ENCODE measurements at regions not wholly inside any gene's neighbourhood (a gene's known extent, or its start where the extent isn't known, plus 50 kb on each side); places are given as distances from the start of the nearest gene placed in this dataset.
"Not testable (repeated sequence)": the region's sequence is repeated elsewhere in the genome, so short reads cannot be mapped to it uniquely, and the experiment has no call there.

DNA sequence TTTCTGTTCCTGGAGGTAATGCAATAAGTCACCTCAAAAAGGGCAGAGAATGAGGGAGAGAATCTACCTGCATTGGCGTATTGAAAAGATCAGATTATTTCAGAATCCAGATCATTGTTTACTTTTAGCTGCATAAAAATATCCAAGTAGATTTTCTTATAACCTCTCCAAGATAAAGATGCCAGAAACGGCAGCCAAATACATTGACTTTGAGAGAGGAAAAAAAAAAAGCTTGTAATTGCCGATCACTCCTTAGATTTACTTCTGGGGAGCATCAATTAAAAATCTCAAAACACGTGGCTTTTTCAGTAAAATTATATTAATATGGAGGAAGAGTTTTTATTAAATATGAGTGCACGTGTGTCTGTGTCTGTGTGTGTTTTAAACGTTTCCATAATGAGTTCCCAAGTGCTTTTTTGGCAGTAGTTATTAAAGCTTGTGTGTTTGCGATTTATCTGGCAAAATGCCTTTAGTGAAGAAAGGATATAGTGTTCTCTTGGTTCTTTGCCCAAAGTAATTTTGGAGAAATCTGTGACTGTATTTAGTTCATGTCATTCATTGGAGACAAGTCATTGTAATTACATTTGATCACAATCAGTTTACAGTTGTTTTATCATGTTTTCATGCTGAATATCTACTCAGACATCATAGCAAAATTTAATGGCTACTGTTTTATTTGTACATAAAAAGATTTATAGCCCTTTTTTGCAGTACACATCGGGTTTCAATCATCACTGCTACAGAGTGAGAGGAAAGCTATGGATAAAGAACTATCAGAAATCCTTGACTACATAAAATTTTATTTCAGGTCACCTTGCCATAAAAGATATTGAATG, 176.1 kb downstream of the TM9SF2 start:
- Histone ChIP-seq H3K27ac (ENCODE audit: low read depth in 2 of 2, low read length in 1 of 2) (no peak overlapping the region), H3K4me1 (ENCODE audit: control insufficient read depth in 2 of 2, insufficient read depth in 2 of 2, low read length in 1 of 2) (no peaks in the 10 kb centered on the region), H3K27me3 (ENCODE audit: control insufficient read depth in 1 of 2, insufficient read depth in 2 of 2, low read length in 2 of 2) (no peaks in the 10 kb centered on the region), H3K4me3 (ENCODE audit: low read depth in 1 of 2, low read length in 2 of 2) (no peak overlapping the region), H3K36me3 (ENCODE audit: control insufficient read depth in 2 of 2, insufficient read depth in 2 of 2, low read length in 1 of 2) (no peaks in the 10 kb centered on the region), H3K9me3 (ENCODE audit: control insufficient read depth in 2 of 2, insufficient read depth in 1 of 2, low read depth in 1 of 2, low read length in 1 of 2) (no peaks in the 10 kb centered on the region)
- 24 to 28% methylated on average over 8 of the region's 8 CpGs for WGBS, 2 donors

DNA sequence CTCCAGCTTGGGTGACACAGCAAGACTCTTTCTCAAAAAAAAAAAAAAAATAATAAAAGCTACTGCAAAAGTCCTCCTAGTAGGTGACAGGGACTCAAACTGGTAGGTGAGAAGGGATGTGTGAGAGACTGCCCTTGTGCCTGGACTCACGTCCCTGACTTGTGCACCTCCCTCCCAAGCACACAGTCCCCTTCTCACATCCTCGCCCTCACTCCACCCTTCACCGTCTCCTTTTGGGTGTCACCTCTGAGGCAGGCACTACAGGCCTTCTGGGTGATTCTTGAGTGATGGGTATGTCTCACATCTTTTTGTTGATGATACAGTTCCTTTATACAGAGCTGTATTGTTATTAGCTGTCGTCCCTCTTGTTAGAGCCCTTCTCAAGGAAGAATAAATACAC, 170.5 kb downstream of the TM9SF2 start:
- Histone ChIP-seq H3K9me3 (ENCODE audit: control insufficient read depth in 2 of 2, insufficient read depth in 1 of 2, low read depth in 1 of 2, low read length in 1 of 2) (no peaks in the 10 kb centered on the region), H3K27me3 (ENCODE audit: control insufficient read depth in 1 of 2, insufficient read depth in 2 of 2, low read length in 2 of 2) (no peaks in the 10 kb centered on the region), H3K4me1 (ENCODE audit: control insufficient read depth in 2 of 2, insufficient read depth in 2 of 2, low read length in 1 of 2) (no peaks in the 10 kb centered on the region), H3K4me3 (ENCODE audit: low read depth in 1 of 2, low read length in 2 of 2) (no peak overlapping the region), H3K36me3 (ENCODE audit: control insufficient read depth in 2 of 2, insufficient read depth in 2 of 2, low read length in 1 of 2) (no peaks in the 10 kb centered on the region), H3K27ac (ENCODE audit: low read depth in 2 of 2, low read length in 1 of 2) (no peak overlapping the region)
- 94 to 95% methylated on average over 4 of the region's 4 CpGs for WGBS, 2 donors

DNA sequence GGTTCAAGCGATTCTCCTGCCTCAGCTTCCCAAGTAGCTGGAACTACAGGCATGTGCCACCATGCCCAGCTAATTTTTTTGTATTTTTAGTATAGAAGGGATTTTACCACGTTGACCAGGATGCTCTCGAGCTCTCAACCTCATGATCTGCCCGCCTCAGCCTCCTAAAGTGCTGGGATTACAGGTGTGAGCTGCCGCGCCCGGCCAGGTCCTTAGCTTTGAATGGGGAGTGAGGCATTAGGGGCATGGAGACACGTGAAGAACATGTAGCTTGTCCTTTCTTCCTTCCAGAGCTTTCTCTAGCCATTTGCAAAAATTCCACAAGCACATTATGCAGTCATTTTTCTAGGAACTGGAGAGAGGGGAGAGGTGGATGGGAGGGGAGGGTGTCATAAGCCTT, 167.8 kb downstream of the TM9SF2 start:
- not testable (repeated sequence) for H3K27ac ChIP-seq (ENCODE audit: low read depth in 2 of 2, low read length in 1 of 2); H3K36me3 ChIP-seq (ENCODE audit: control insufficient read depth in 2 of 2, insufficient read depth in 2 of 2, low read length in 1 of 2); H3K9me3 ChIP-seq (ENCODE audit: control insufficient read depth in 2 of 2, insufficient read depth in 1 of 2, low read depth in 1 of 2, low read length in 1 of 2); H3K4me3 ChIP-seq (ENCODE audit: low read depth in 1 of 2, low read length in 2 of 2); H3K27me3 ChIP-seq (ENCODE audit: control insufficient read depth in 1 of 2, insufficient read depth in 2 of 2, low read length in 2 of 2); H3K4me1 ChIP-seq (ENCODE audit: control insufficient read depth in 2 of 2, insufficient read depth in 2 of 2, low read length in 1 of 2)
- 88 to 90% methylated on average over 8 of the region's 8 CpGs for WGBS, 2 donors

DNA sequence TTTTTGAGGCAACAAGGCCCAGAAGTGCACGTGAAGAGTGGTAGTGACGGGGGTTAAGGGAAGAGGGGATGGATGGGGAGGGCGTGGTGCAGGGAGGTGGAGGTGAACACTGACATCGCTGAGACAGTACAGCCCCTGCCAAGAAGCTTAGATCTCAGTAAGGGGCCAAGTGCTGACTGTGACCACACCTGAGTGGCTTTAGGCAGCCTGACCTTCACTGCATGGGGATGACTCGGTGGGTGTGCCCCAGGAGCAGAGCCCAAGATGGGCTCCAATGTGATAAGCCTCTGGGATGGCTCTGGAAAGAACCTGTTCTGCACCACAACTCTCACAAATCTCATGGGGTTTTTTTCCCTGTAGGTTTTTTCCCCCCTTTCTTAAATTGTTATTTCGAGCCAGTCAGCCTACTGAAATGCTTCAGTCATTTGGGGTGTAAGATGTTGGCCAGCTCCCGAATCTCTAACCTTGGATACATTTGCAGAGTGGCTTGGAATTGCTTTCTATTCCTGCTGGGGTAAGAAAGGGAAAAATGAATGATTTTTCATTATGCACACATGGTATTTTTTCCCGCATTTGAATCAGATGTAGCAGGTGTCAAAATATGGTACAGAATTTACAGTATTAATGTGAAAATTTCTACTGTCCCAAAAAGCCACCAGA, 165.0 kb downstream of the TM9SF2 start:
- H3K4me3 ChIP-seq (ENCODE audit: low read depth in 1 of 2, low read length in 2 of 2), result no peak overlapping the region
- H3K36me3 ChIP-seq (ENCODE audit: control insufficient read depth in 2 of 2, insufficient read depth in 2 of 2, low read length in 1 of 2), result no peaks in the 10 kb centered on the region
- H3K27ac ChIP-seq (ENCODE audit: low read depth in 2 of 2, low read length in 1 of 2), result no peak overlapping the region
- H3K27me3 ChIP-seq (ENCODE audit: control insufficient read depth in 1 of 2, insufficient read depth in 2 of 2, low read length in 2 of 2), result no peaks in the 10 kb centered on the region
- H3K9me3 ChIP-seq (ENCODE audit: control insufficient read depth in 2 of 2, insufficient read depth in 1 of 2, low read depth in 1 of 2, low read length in 1 of 2), result no peaks in the 10 kb centered on the region
- H3K4me1 ChIP-seq (ENCODE audit: control insufficient read depth in 2 of 2, insufficient read depth in 2 of 2, low read length in 1 of 2), result no peaks in the 10 kb centered on the region
- 86 to 87% methylated on average over 8 of the region's 8 CpGs for WGBS, 2 donors

DNA sequence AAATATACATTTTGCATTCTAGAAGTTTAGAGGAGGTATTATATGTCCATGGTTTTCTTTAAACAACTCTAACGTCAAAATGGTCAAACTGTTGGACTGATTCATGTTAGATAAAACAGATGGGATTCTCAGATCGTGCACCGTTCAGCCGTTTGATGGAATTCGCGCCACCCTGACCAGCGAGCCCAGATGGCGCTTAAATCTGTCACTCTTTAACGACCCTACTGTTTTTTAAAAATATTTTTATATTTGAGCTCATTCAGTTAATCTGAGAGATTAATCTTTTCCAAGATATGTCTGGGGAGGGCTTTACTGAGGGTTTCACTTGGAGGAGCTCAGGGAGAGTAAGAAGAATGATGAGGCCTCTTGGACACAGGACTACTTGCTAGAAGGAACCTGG, 164.4 kb downstream of the TM9SF2 start:
- Histone ChIP-seq H3K9me3 (ENCODE audit: control insufficient read depth in 2 of 2, insufficient read depth in 1 of 2, low read depth in 1 of 2, low read length in 1 of 2) (no peaks in the 10 kb centered on the region), H3K4me3 (ENCODE audit: low read depth in 1 of 2, low read length in 2 of 2) (no peak overlapping the region), H3K36me3 (ENCODE audit: control insufficient read depth in 2 of 2, insufficient read depth in 2 of 2, low read length in 1 of 2) (no peaks in the 10 kb centered on the region), H3K27ac (ENCODE audit: low read depth in 2 of 2, low read length in 1 of 2) (no peak overlapping the region), H3K4me1 (ENCODE audit: control insufficient read depth in 2 of 2, insufficient read depth in 2 of 2, low read length in 1 of 2) (no peaks in the 10 kb centered on the region), H3K27me3 (ENCODE audit: control insufficient read depth in 1 of 2, insufficient read depth in 2 of 2, low read length in 2 of 2) (no peaks in the 10 kb centered on the region)
- 89 to 91% methylated on average over 9 of the region's 9 CpGs for WGBS, 2 donors

DNA sequence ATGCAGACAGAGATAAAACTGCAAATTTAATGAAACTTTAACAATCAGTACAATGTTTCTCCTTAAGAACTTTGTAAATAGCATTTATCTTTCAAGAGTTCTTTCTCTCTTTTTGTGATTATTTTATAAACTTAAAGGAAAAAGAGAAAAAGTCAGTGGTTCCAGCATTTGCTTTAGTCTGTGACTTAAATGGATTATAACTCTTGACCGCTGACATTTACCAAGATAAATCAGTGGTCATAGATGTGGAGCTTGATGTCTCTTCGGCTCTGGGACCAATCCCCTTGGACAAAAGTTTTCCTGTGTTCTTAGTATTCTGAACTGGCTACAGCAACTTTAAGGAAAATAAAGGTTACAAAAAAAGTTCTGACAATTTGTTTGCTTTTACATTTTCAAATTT, 162.6 kb downstream of the TM9SF2 start:
- no peak overlapping the region for H3K27ac ChIP-seq (ENCODE audit: low read depth in 2 of 2, low read length in 1 of 2)
- WGBS, 2 donors, result 96% methylated on average over 2 of the region's 2 CpGs
- H3K4me3 ChIP-seq (ENCODE audit: low read depth in 1 of 2, low read length in 2 of 2), result no peak overlapping the region
- no peaks in the 10 kb centered on the region for H3K9me3 ChIP-seq (ENCODE audit: control insufficient read depth in 2 of 2, insufficient read depth in 1 of 2, low read depth in 1 of 2, low read length in 1 of 2)
- no peaks in the 10 kb centered on the region for H3K27me3 ChIP-seq (ENCODE audit: control insufficient read depth in 1 of 2, insufficient read depth in 2 of 2, low read length in 2 of 2)
- no peaks in the 10 kb centered on the region for H3K36me3 ChIP-seq (ENCODE audit: control insufficient read depth in 2 of 2, insufficient read depth in 2 of 2, low read length in 1 of 2)
- H3K4me1 ChIP-seq (ENCODE audit: control insufficient read depth in 2 of 2, insufficient read depth in 2 of 2, low read length in 1 of 2), result no peaks in the 10 kb centered on the region

DNA sequence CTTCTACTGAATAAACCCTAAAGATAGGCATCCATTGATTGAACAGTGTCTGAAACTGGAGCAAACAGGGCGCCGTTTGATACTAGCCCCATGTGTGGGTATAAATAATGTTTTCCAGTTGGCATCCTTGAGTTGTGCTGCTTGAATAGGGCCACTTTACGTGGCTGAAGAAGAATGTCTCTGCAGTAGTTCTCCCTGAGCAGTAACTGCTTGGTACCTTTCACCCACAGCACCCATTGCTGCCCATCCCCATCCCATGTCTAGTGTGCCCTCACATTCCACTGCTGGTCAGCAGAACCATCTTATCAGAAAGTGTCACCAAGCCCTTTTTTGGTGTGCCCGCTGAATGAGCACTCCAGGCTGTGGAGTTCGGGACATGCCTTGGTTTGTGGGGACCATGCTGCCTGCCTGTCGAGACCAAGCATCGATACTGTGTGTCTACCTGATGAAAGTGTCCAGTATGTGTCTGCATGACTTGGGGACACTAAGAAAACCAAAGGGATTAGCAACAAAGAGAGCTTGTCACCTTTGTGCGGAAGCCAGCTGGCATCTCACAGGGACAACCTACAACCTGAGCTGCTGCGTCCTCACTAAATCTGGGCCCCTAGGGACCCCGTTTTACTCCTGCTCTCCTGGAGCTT, 162.0 kb downstream of the TM9SF2 start:
- no peak overlapping the region for H3K4me3 ChIP-seq (ENCODE audit: low read depth in 1 of 2, low read length in 2 of 2)
- H3K27ac ChIP-seq (ENCODE audit: low read depth in 2 of 2, low read length in 1 of 2), result no peak overlapping the region
- no peaks in the 10 kb centered on the region for H3K27me3 ChIP-seq (ENCODE audit: control insufficient read depth in 1 of 2, insufficient read depth in 2 of 2, low read length in 2 of 2)
- WGBS, 2 donors, result 96 to 98% methylated on average over 10 of the region's 10 CpGs
- H3K36me3 ChIP-seq (ENCODE audit: control insufficient read depth in 2 of 2, insufficient read depth in 2 of 2, low read length in 1 of 2), result no peaks in the 10 kb centered on the region
- H3K4me1 ChIP-seq (ENCODE audit: control insufficient read depth in 2 of 2, insufficient read depth in 2 of 2, low read length in 1 of 2), result peaks cover 0 to 1% of the 10 kb centered on the region in 2 donors
- no peaks in the 10 kb centered on the region for H3K9me3 ChIP-seq (ENCODE audit: control insufficient read depth in 2 of 2, insufficient read depth in 1 of 2, low read depth in 1 of 2, low read length in 1 of 2)

DNA sequence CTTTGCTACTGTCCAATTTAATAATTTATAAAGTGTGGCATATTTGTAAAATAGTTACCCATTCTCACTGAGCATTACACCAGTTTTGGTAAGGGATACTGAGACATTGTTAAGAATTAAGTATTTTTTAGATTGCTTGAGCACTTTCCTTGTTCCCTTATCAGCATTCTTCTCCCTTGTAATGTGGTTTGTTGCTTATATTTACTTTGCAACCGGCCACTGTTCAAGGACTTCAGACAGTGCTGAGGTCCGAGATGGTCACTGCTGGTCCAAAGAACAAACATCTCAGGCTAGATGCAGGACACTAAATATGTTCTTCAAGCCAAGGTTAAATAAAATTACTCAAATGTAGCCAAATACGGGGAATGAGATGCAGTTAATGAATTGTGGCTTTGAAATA, 161.4 kb downstream of the TM9SF2 start:
- Histone ChIP-seq H3K9me3 (ENCODE audit: control insufficient read depth in 2 of 2, insufficient read depth in 1 of 2, low read depth in 1 of 2, low read length in 1 of 2) (no peaks in the 10 kb centered on the region), H3K36me3 (ENCODE audit: control insufficient read depth in 2 of 2, insufficient read depth in 2 of 2, low read length in 1 of 2) (no peaks in the 10 kb centered on the region), H3K27ac (ENCODE audit: low read depth in 2 of 2, low read length in 1 of 2) (no peak overlapping the region), H3K4me3 (ENCODE audit: low read depth in 1 of 2, low read length in 2 of 2) (no peak overlapping the region), H3K27me3 (ENCODE audit: control insufficient read depth in 1 of 2, insufficient read depth in 2 of 2, low read length in 2 of 2) (no peaks in the 10 kb centered on the region), H3K4me1 (ENCODE audit: control insufficient read depth in 2 of 2, insufficient read depth in 2 of 2, low read length in 1 of 2) (peaks cover 2% of the 10 kb centered on the region in 2 donors)
- 73 to 89% methylated on average over 3 of the region's 3 CpGs for WGBS, 2 donors

DNA sequence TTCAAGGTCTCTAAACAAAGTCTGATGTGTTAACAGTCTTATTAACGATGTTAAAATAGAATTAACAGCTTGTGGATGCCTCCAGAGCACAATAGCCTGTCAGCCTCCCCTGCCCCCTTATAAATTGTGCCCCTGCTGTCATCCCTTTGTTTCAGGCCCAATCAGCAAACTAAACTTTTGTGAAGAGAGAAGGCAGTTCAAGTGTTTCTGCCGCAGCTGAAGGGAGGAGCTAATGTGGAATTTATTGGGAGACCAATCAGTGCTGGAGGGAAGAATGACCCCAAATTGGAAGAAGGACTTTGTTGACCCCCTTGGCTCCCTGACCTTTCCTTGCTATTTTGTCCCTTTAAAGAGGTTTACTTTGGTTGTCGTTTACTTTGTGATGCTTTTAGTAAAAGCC, 160.5 kb downstream of the TM9SF2 start:
- Histone ChIP-seq H3K4me1 (ENCODE audit: control insufficient read depth in 2 of 2, insufficient read depth in 2 of 2, low read length in 1 of 2) (peaks cover 2% of the 10 kb centered on the region in 2 donors), H3K36me3 (ENCODE audit: control insufficient read depth in 2 of 2, insufficient read depth in 2 of 2, low read length in 1 of 2) (no peaks in the 10 kb centered on the region), H3K4me3 (ENCODE audit: low read depth in 1 of 2, low read length in 2 of 2) (no peak overlapping the region), H3K27ac (ENCODE audit: low read depth in 2 of 2, low read length in 1 of 2) (no peak overlapping the region), H3K27me3 (ENCODE audit: control insufficient read depth in 1 of 2, insufficient read depth in 2 of 2, low read length in 2 of 2) (no peaks in the 10 kb centered on the region), H3K9me3 (ENCODE audit: control insufficient read depth in 2 of 2, insufficient read depth in 1 of 2, low read depth in 1 of 2, low read length in 1 of 2) (no peaks in the 10 kb centered on the region)
- WGBS, 2 donors, result 92 to 93% methylated on average over 3 of the region's 3 CpGs
